HG03432 (cell line): ENCODE measurements at regions not wholly inside any gene's neighbourhood (a gene's known extent, or its start where the extent isn't known, plus 50 kb on each side); places are given as distances from the start of the nearest gene placed in this dataset.
"Not testable (repeated sequence)": the region's sequence is repeated elsewhere in the genome, so short reads cannot be mapped to it uniquely, and the experiment has no call there.

Source experiments
- ATAC-seq: cut with Tn5 transposase; IDR thresholded peaks from one replicate; pipeline ENCODE4 v1.9.1; 2021; ENCODE audit warnings: mild to moderate bottlenecking, moderate library complexity; ENCODE audit not compliant: unreplicated experiment

- not testable (repeated sequence) for ATAC-seq
Observed at GRCh38 chrY:7588176-7588575, 676.6 kb upstream of the AMELY start.

GRCh38 chrY:7562541-7562940 lies 651.0 kb upstream of the AMELY start:
- ATAC-seq, result no peak

DNA sequence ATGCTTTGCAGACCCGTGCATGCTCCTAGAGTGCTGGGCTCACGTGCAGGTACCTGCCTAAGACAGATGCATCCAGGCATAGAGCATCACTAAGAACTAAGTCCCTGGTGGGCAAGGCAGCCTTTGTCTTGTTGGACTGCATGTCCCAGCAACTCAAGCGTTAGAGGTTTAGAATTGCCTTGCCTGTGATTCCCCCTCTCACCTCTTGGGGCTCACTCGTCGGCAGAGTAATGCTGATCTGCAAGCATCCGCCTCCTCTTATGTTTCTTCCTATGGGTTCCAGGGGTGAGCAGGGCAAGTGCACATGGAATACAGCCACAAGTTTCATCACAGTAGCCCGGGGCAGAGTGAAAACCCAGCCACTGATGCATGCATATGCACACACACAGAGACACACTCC lies 646.1 kb upstream of the AMELY start:
- ATAC-seq, result no peak

- ATAC-seq, result no peak
Observed at GRCh38 chrY:7555006-7555405, 643.5 kb upstream of the AMELY start.

DNA sequence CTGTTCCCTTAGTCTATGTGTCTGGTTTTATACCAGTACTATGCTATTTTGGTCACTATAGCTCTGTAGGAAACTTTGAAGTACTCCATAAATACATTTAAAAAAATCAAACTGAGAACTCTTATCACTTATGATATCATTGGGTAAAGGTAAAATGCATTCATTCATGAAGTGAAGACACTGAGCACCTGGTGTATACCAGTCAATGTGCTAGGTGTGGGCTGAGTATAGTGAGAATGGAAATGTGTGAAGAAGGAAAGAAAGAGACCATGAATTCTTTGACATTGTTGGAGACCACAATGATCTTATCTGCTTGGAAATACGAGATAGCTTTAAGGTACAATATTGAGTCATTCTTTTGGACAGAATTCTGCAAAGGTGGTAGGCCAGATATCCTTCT lies 633.5 kb upstream of the AMELY start:
- no peak for ATAC-seq

- ATAC-seq, result no peak
Observed at GRCh38 chrY:7544172-7544770, 632.7 kb upstream of the AMELY start.

DNA sequence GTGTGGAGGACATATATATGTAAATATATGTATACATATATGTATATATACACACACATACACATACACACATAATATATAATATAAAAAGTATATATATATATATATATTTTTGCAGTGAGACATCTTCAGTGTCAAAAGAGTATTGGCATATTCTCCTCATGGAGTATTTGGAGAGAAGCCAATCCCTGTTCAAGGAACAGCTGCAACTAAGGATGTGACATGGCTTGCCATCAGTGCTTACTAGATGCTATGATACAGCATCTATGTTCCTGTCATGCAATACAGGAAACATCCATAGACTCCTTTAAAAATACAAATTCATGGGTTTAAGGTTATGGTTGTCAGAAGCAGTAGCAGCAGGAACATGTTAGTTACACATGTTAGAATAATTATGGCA lies 632.0 kb upstream of the AMELY start:
- ATAC-seq, result no peak

GRCh38 chrY:7542256-7542858 lies 630.8 kb upstream of the AMELY start:
- ATAC-seq, result no peak

GRCh38 chrY:7529396-7529795 lies 617.8 kb upstream of the AMELY start:
- ATAC-seq, result no peak

DNA sequence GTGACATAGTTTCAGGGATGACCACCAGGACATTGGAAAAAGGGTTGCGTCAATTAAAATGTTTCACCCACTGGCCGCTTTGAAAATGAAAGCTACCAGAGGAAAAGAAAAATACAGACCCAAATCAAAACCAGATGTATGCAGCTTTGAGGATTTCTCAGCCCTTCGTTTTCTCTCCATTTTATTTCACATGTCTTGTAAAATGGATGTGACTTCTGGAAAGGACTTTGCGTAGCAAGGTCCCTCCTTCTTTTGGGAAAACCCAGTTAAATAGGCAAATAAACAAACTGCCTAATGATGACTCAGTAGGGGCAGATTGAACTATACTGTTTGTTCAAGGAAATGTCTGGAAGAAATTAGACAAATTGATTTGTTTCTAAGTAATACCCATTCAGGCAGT lies 616.0 kb upstream of the AMELY start:
- ATAC-seq, result not testable (repeated sequence)

DNA sequence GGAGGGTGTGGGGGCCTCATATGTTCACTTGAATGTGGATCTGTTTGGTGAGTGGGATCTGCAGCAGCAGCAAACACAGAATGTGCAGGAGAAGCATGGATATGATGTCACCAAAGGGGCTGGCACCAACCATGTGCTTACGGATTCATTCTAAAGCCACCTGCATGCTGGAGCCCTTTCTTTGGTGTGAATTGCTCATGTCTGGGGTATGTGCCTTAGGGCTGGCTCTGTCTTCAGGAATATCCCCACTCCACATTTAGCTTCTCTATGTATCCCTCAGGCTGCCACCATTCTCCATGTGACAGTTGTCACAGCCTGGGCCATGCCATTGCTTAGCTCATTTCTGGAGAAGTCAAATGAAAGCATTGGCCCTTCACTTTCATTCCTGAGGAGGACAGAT lies 606.8 kb upstream of the AMELY start:
- no peak for ATAC-seq

- no peak for ATAC-seq
Observed at GRCh38 chrY:7516268-7516667, 604.7 kb upstream of the AMELY start.

DNA sequence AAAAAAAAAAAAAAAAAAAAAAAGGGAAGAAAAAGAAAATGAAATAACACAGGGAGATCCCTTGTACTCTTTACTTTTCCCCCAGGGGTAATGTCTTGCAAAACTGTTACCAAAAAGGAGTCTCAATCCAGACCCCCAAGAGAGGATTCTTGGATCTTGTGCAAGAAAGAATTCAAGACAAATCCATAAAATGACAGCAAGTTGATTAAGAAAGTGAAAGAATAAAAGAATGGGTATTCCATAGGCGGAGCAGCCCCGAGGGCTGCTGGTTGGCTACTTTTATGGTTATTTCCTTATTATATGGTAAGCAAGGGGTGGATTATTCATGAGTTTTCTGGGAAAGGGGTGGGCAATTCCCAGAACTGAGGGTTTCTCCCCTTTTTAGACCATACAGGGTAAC lies 604.3 kb upstream of the AMELY start:
- no peak for ATAC-seq

- no peak for ATAC-seq
Observed at GRCh38 chrY:7502896-7503295, 591.3 kb upstream of the AMELY start.

DNA sequence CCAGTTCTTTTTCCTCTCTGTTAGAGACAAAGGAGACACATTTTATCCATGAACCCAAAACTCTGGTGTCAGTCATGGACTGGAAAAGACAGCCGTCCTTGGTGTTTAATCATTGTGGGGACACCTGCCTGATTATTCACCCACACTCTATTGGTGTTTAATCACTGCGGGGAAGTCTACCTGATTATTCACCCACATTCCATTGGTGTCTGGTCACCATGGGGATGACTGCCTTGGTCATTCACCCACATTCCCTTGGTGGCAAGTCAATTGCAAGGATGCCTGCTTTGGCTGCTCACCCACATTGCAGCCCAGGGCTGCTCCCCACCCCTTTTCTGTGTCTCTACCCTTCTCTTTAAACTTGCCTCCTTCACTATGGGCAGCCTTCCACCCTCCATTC lies 589.7 kb upstream of the AMELY start:
- no peak for ATAC-seq

GRCh38 chrY:7496001-7496400 lies 584.4 kb upstream of the AMELY start:
- ATAC-seq, result no peak

GRCh38 chrY:7484455-7485285 lies 573.1 kb upstream of the AMELY start:
- ATAC-seq, result not testable (repeated sequence)

DNA sequence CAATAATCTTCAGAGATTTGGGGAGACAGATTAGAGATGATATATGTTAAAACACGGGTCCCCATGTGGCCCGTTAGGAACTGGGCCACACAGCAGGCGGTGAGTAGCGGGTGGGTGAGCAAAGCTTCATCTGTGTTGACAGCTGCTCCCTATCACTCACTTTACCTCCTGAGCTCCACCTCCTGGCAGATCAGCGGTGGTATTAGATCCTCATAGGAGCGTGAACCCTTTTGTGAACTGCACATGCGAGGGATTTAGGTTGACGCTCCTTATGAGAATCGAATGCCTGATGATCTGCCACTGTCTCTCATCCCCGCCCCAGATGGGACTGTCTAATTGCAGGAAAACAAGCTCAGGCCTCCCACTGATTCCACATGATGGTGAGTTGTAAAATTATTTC lies 560.4 kb upstream of the AMELY start:
- ATAC-seq, result no peak

GRCh38 chrY:7470037-7470436 lies 558.5 kb upstream of the AMELY start:
- no peak for ATAC-seq

DNA sequence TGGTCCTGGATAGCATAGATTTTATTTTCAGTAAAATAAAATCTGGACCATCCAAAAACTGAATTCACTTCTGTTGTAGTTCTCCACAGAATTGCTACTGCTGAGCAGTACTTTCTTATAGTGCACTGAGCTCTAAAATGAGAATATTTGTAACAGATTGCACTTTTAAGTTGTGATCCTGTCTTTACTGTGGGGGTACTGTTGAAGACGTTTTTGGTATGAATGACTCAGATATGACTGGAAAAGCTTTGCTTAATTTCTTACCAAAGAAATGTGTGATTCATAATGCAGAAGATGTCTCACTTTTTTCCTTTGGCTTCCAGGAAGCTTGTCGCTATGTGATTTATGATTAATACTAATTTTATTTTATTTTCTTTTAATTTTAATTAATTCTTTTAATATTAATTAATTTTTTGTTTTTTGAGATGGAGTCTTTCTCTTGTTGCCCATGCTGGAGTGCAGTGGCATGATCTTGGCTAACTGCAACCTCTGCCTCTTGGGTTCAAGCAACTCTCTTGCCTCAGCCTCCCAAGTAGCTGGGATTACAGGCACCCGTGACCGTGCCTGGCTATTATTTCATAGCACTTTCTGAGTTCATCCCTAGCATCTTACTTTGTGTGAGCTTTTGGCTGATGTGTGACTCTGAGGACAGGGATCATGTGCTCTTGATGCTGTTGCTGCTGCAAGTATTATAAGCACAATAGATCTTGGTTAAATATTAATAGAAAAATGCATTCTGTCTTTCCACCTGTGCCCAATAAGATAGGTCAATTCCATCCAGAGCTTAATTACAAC lies 557.6 kb upstream of the AMELY start:
- no peak for ATAC-seq

- no peak for ATAC-seq
Observed at GRCh38 chrY:7467796-7468520, 556.4 kb upstream of the AMELY start.
